ENCODE measurements at regions not wholly inside any gene's neighbourhood (a gene's known extent, or its start where the extent isn't known, plus 50 kb on each side); places are given as distances from the start of the nearest gene placed in this dataset.
A peak's percentile ranks its signal among the peaks of the same experiment; 100 is the strongest.

DNA sequence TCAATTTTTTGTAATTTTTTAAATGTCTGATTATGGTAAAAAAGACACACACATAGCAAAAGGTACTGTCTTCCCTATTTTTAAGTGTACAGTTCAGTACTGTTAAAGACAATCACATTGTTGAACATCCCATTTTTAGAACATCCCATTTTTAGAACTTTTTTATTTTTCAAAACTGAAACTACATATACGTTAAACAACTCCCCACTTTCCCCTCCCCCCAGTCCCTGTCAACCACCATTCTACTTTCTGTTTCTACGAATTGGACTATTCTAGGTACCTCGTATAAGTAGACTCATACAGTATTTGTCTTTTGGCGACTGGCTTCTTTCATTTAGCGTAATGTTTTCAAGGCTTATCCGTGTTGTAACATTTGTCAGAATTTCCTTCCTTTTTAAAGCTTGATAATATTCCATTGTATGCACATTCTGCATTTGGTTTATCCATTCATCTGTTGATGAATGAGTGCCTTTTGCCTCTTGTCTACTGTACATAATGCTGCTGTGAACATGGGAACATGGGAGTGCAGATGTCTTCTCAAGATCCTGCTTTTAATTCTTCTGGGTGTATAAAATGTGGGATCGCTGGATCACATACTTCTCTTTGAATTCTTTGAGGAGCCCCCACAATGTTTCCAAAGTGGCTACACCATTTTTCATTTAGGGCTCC lies 154.0 kb downstream of the PIK3R1 start:
- H3K9me3 ChIP-seq (ENCODE audit: control extremely low read depth in 1 of 3, control insufficient read depth in 2 of 3, insufficient read depth in 1 of 3, low read length in 2 of 3), result no peaks in the 10 kb centered on the region
- Mint-ChIP-seq H3K9me3 (ENCODE audit: insufficient read depth) (no peaks in the 10 kb centered on the region), H3K27me3 (peaks cover 7% of the 10 kb centered on the region), H3K4me3 (peak overlapping the region; percentile 75), H3K27ac (no peak overlapping the region), H3K4me1 (peaks cover 34% of the 10 kb centered on the region)
- peaks cover 18 to 24% of the 10 kb centered on the region in 2 donors for H3K4me1 ChIP-seq (ENCODE audit: control insufficient read depth in 2 of 2, insufficient read depth in 2 of 2, low read length in 2 of 2)
- TF ChIP-seq CTCF (IDR thresholded peaks at IDR 0.05) (no peak), EZH2 (IDR thresholded peaks at IDR 0.05; ENCODE audit: borderline replicate concordance, insufficient read depth, low read depth, low read length, poor library complexity, severe bottlenecking) (no peak)
- H2AFZ ChIP-seq (ENCODE audit: insufficient read depth, low read depth, low read length, poor library complexity, severe bottlenecking), result peak overlapping the region; percentile 56
- DNase-seq, result peak; percentile 60
- no peaks in the 10 kb centered on the region for H3K27me3 ChIP-seq (replicated peaks in 1 of 4; ENCODE audit: control extremely low read depth in 1 of 4, control insufficient read depth in 3 of 4, insufficient read depth in 4 of 4, low read length in 3 of 4)
- CTCF ChIA-PET, result no interaction called here
- POLR2A ChIA-PET, result no interaction called here
- no peaks in the 10 kb centered on the region for H4K20me1 ChIP-seq (ENCODE audit: control insufficient read depth, insufficient read depth, low read length, poor library complexity, severe bottlenecking)
- 0% methylated on average over 3 of the region's 7 CpGs for WGBS (ENCODE audit: insufficient coverage)
- ATAC-seq (ENCODE audit: low read depth), result peak; percentile 60
- H3K9ac ChIP-seq (ENCODE audit: low read length), result peak overlapping the region; percentile 51
- H3K4me2 ChIP-seq (replicated peaks; ENCODE audit: low read depth, low read length, poor library complexity, severe bottlenecking), result peak overlapping the region; percentile 66
- H3K4me3 ChIP-seq (ENCODE audit: control extremely low read depth in 1 of 5, extremely low read depth in 1 of 5, insufficient read depth in 1 of 5, low read depth in 2 of 5, low read length in 4 of 5), result peak overlapping the region in 1 of 5 experiments; percentile 50
- H3K79me2 ChIP-seq (ENCODE audit: control insufficient read depth, insufficient read depth, low read length), result no peaks in the 10 kb centered on the region
- peak overlapping the region in 1 of 2 donors; percentile 13 for H3K27ac ChIP-seq (ENCODE audit: low read length in 2 of 2)
- no peaks in the 10 kb centered on the region for H3K36me3 ChIP-seq (replicated peaks in 1 of 2; ENCODE audit: control extremely low read depth in 1 of 2, control insufficient read depth in 1 of 2, extremely low read depth in 1 of 2, insufficient read depth in 2 of 2, low read length in 1 of 2)
- intact Hi-C loops (cut with micrococcal nuclease), result no loop called here

DNA sequence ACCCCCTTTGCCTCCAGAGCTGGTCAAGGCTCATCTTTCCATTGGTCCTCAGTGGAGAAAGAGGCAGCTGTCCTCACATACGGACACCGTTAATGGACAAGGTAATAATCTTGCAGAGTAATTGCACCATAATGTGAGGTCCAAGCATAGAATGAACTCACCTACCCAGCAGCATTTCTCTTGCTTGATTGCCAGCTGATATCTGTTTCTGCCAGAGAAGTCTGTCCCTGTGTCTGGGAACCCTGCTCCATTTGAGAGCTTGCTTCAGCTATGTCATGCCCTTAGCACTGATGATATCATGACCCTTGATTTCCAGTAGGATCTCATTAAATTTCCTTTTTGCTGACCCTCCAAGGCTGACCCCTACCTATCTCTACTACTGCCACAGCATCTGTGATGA lies 154.6 kb downstream of the PIK3R1 start:
- Histone ChIP-seq H3K9me3 (ENCODE audit: control extremely low read depth in 1 of 3, control insufficient read depth in 2 of 3, insufficient read depth in 1 of 3, low read length in 2 of 3) (no peaks in the 10 kb centered on the region), H3K27me3 (replicated peaks in 1 of 4; ENCODE audit: control extremely low read depth in 1 of 4, control insufficient read depth in 3 of 4, insufficient read depth in 4 of 4, low read length in 3 of 4) (no peaks in the 10 kb centered on the region), H3K4me1 (ENCODE audit: control insufficient read depth in 2 of 2, insufficient read depth in 2 of 2, low read length in 2 of 2) (peaks cover 23 to 29% of the 10 kb centered on the region in 2 donors), H3K9ac (ENCODE audit: low read length) (peak overlapping the region; percentile 51), H2AFZ (ENCODE audit: insufficient read depth, low read depth, low read length, poor library complexity, severe bottlenecking) (peak overlapping the region; percentile 56), H4K20me1 (ENCODE audit: control insufficient read depth, insufficient read depth, low read length, poor library complexity, severe bottlenecking) (no peaks in the 10 kb centered on the region), H3K79me2 (ENCODE audit: control insufficient read depth, insufficient read depth, low read length) (no peaks in the 10 kb centered on the region), H3K36me3 (replicated peaks in 1 of 2; ENCODE audit: control extremely low read depth in 1 of 2, control insufficient read depth in 1 of 2, extremely low read depth in 1 of 2, insufficient read depth in 2 of 2, low read length in 1 of 2) (no peaks in the 10 kb centered on the region), H3K4me2 (replicated peaks; ENCODE audit: low read depth, low read length, poor library complexity, severe bottlenecking) (peak overlapping the region; percentile 66), H3K4me3 (ENCODE audit: control extremely low read depth in 1 of 5, extremely low read depth in 1 of 5, insufficient read depth in 1 of 5, low read depth in 2 of 5, low read length in 4 of 5) (peak overlapping the region in 1 of 5 experiments; percentile 50), H3K27ac (ENCODE audit: low read length in 2 of 2) (no peak overlapping the region)
- WGBS (ENCODE audit: insufficient coverage), result no CpG with 5 or more reads among the region's 2 CpGs
- Mint-ChIP-seq H3K4me3 (no peak overlapping the region), H3K4me1 (peaks cover 39% of the 10 kb centered on the region), H3K27me3 (peaks cover 7% of the 10 kb centered on the region), H3K9me3 (ENCODE audit: insufficient read depth) (no peaks in the 10 kb centered on the region), H3K27ac (no peak overlapping the region)
- DNase-seq, result no peak
- CTCF ChIA-PET, result no interaction called here
- intact Hi-C loops (cut with micrococcal nuclease), result no loop called here
- no peak for TF ChIP-seq CTCF (IDR thresholded peaks at IDR 0.05)
- TF ChIP-seq EZH2 (IDR thresholded peaks at IDR 0.05; ENCODE audit: borderline replicate concordance, insufficient read depth, low read depth, low read length, poor library complexity, severe bottlenecking), result no peak
- POLR2A ChIA-PET, result no interaction called here
- ATAC-seq (ENCODE audit: low read depth), result no peak
